Hepatocyte (in vitro differentiated cells): ENCODE measurements at regions not wholly inside any gene's neighbourhood (a gene's known extent, or its start where the extent isn't known, plus 50 kb on each side); places are given as distances from the start of the nearest gene placed in this dataset.

Source experiments
- DNase-seq: peaks from one replicate; pipeline ENCODE4 v3.0.0-alpha.2; 2016; ENCODE audit warnings: low spot score
- H2AFZ ChIP-seq: fragments of 200-600 bp; sonication (generic); 2 replicates; pipeline ENCODE4 v1.6.0; 2016; ENCODE audit warnings: antibody characterized with exemption, mild to moderate bottlenecking
- H3K27ac ChIP-seq: fragments of 200-600 bp; sonication (generic); 2 replicates; pipeline ENCODE4 v1.5.1; 2016; ENCODE audit warnings: mild to moderate bottlenecking
- H3K27me3 ChIP-seq: fragments of 200-600 bp; sonication (generic); 2 replicates; pipeline ENCODE4 v1.6.1; 2016
- H3K36me3 ChIP-seq: fragments of 200-600 bp; sonication (generic); replicated peaks from 2 replicates; pipeline ENCODE4 v1.5.1; 2016; ENCODE audit warnings: low read depth; ENCODE audit not compliant: insufficient read depth
- H3K4me1 ChIP-seq: fragments of 200-600 bp; sonication (generic); 2 replicates; pipeline ENCODE4 v1.5.1; 2016; ENCODE audit warnings: mild to moderate bottlenecking, moderate library complexity; ENCODE audit not compliant: insufficient read depth
- H3K4me2 ChIP-seq: fragments of 200-600 bp; sonication (generic); 2 replicates; pipeline ENCODE4 v1.6.0; 2016
- H3K4me3 ChIP-seq: fragments of 200-600 bp; sonication (generic); 2 replicates; pipeline ENCODE4 v1.5.1; 2016; ENCODE audit warnings: mild to moderate bottlenecking
- H3K79me2 ChIP-seq: fragments of 200-600 bp; sonication (generic); 2 replicates; pipeline ENCODE4 v1.6.0; 2017; ENCODE audit warnings: mild to moderate bottlenecking
- H3K9me2 ChIP-seq: fragments of 200-600 bp; sonication (generic); replicated peaks from 2 replicates; pipeline ENCODE4 v1.6.0; 2017; ENCODE audit warnings: mild to moderate bottlenecking; ENCODE audit not compliant: insufficient read depth
- H3K9me3 ChIP-seq: fragments of 200-600 bp; sonication (generic); 2 replicates; pipeline ENCODE4 v1.5.1; 2016; ENCODE audit warnings: low read depth, mild to moderate bottlenecking
- H4K20me1 ChIP-seq: fragments of 200-600 bp; sonication (generic); 2 replicates; pipeline ENCODE4 v1.6.0; 2016; ENCODE audit warnings: mild to moderate bottlenecking; ENCODE audit not compliant: insufficient read depth, poor library complexity, severe bottlenecking
- EZH2 ChIP-seq: fragments of 200-600 bp; sonication (generic); IDR thresholded peaks from 2 replicates; pipeline ENCODE4 v1.6.1; 2016; ENCODE audit warnings: antibody characterized with exemption, mild to moderate bottlenecking, borderline replicate concordance
- EZH2phosphoT487 ChIP-seq: fragments of 200-600 bp; sonication (generic); IDR thresholded peaks from one replicate; pipeline ENCODE4 v1.6.1; 2018; ENCODE audit warnings: antibody characterized with exemption, mild to moderate bottlenecking, low read depth, moderate library complexity; ENCODE audit not compliant: unreplicated experiment, severe bottlenecking
- WGBS: methylation state at CpG from one replicate; pipeline ENCODE4 v1.1.6; 2016; ENCODE audit warnings: low lambda C conversion rate; ENCODE audit errors: missing lambda C conversion rate; 5-methylcytosine and 5-hydroxymethylcytosine counted together
- TF ChIP-seq, protein P1 (sequence below): fragments of 200-600 bp; sonication (generic); IDR thresholded peaks from 2 replicates; pipeline ENCODE4 v1.5.1; 2016; ENCODE audit warnings: antibody characterized with exemption, mild to moderate bottlenecking; ENCODE audit not compliant: poor library complexity

GRCh38 chr7:70856901-70857630, 274.9 kb upstream of the GALNT17 start:
- peak; percentile 92 for DNase-seq

GRCh38 chr7:70857793-70858545, 274.0 kb upstream of the GALNT17 start:
- Histone ChIP-seq H3K36me3 (no peaks in the 10 kb centered on the region), H3K79me2 (no peaks in the 10 kb centered on the region), H3K4me2 (no peak overlapping the region), H3K9me3 (no peaks in the 10 kb centered on the region), H3K27me3 (no peaks in the 10 kb centered on the region), H3K27ac (no peak overlapping the region), H3K4me3 (no peak overlapping the region), H2AFZ (no peak overlapping the region), H4K20me1 (no peaks in the 10 kb centered on the region), H3K4me1 (no peaks in the 10 kb centered on the region), H3K9me2 (no peaks in the 10 kb centered on the region)
- WGBS, result 88% methylated on average over 2 of the region's 2 CpGs
- no peak for TF ChIP-seq EZH2phosphoT487
- no peak for DNase-seq

More at GRCh38 chr7:70856901-70857630, 274.9 kb upstream of the GALNT17 start:
- no peaks in the 10 kb centered on the region for H4K20me1 ChIP-seq
- WGBS, result 20% methylated on average over 4 of the region's 4 CpGs
- no peak overlapping the region for H3K27ac ChIP-seq
- H3K4me2 ChIP-seq, result no peak overlapping the region
- no peaks in the 10 kb centered on the region for H3K27me3 ChIP-seq
- no peaks in the 10 kb centered on the region for H3K4me1 ChIP-seq
- no peaks in the 10 kb centered on the region for H3K9me2 ChIP-seq
- no peak overlapping the region for H3K4me3 ChIP-seq
- H3K9me3 ChIP-seq, result no peaks in the 10 kb centered on the region
- no peaks in the 10 kb centered on the region for H3K36me3 ChIP-seq
- H2AFZ ChIP-seq, result no peak overlapping the region
- no peak for TF ChIP-seq EZH2phosphoT487
- TF ChIP-seq, protein P1, sequence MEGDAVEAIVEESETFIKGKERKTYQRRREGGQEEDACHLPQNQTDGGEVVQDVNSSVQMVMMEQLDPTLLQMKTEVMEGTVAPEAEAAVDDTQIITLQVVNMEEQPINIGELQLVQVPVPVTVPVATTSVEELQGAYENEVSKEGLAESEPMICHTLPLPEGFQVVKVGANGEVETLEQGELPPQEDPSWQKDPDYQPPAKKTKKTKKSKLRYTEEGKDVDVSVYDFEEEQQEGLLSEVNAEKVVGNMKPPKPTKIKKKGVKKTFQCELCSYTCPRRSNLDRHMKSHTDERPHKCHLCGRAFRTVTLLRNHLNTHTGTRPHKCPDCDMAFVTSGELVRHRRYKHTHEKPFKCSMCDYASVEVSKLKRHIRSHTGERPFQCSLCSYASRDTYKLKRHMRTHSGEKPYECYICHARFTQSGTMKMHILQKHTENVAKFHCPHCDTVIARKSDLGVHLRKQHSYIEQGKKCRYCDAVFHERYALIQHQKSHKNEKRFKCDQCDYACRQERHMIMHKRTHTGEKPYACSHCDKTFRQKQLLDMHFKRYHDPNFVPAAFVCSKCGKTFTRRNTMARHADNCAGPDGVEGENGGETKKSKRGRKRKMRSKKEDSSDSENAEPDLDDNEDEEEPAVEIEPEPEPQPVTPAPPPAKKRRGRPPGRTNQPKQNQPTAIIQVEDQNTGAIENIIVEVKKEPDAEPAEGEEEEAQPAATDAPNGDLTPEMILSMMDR, result peak; percentile 99
- H3K79me2 ChIP-seq, result no peaks in the 10 kb centered on the region

- Histone ChIP-seq H3K27ac (no peak overlapping the region), H4K20me1 (no peaks in the 10 kb centered on the region), H3K4me2 (no peak overlapping the region), H2AFZ (no peak overlapping the region), H3K79me2 (no peaks in the 10 kb centered on the region), H3K9me2 (no peaks in the 10 kb centered on the region), H3K36me3 (no peaks in the 10 kb centered on the region), H3K27me3 (no peaks in the 10 kb centered on the region), H3K4me1 (no peaks in the 10 kb centered on the region), H3K9me3 (no peaks in the 10 kb centered on the region), H3K4me3 (no peak overlapping the region)
- DNase-seq, result no peak
- TF ChIP-seq EZH2phosphoT487 (no peak), EZH2 (no peak)
- TF ChIP-seq, protein P1, result no peak
- WGBS, result 61% methylated on average over 5 of the region's 5 CpGs
Measured at GRCh38 chr7:70867513-70867912, 264.4 kb upstream of the GALNT17 start.

GRCh38 chr7:70870349-70870748, 261.6 kb upstream of the GALNT17 start:
- 49% methylated on average over 5 of the region's 5 CpGs for WGBS
- Histone ChIP-seq H3K27me3 (no peaks in the 10 kb centered on the region), H3K36me3 (no peaks in the 10 kb centered on the region), H3K4me3 (no peak overlapping the region), H3K79me2 (no peaks in the 10 kb centered on the region), H3K9me3 (no peaks in the 10 kb centered on the region), H4K20me1 (no peaks in the 10 kb centered on the region), H2AFZ (no peak overlapping the region), H3K4me2 (no peak overlapping the region), H3K27ac (no peak overlapping the region), H3K4me1 (no peaks in the 10 kb centered on the region), H3K9me2 (no peaks in the 10 kb centered on the region)
- no peak for TF ChIP-seq EZH2phosphoT487
- no peak for TF ChIP-seq EZH2
- TF ChIP-seq, protein P1, result no peak
- no peak for DNase-seq
